GM12865 (cell line): ENCODE measurements at regions not wholly inside any gene's neighbourhood (a gene's known extent, or its start where the extent isn't known, plus 50 kb on each side); places are given as distances from the start of the nearest gene placed in this dataset.

Experiments used
- DNase-seq: peaks from one replicate; pipeline ENCODE4 v3.0.0; 2010; ENCODE audit warnings: low read depth
- H3K4me3 ChIP-seq: 2 replicates; pipeline ENCODE4 v1.5.1; 2011; ENCODE audit warnings: mild to moderate bottlenecking, low read depth, low read length, control low read depth
- CTCF ChIP-seq: IDR thresholded peaks from 2 replicates; pipeline ENCODE4 v1.5.1; 2011; ENCODE audit warnings: low read length, control low read depth, low read depth, inconsistent platforms; ENCODE audit not compliant: insufficient read depth; ENCODE audit errors: missing control alignments

DNA sequence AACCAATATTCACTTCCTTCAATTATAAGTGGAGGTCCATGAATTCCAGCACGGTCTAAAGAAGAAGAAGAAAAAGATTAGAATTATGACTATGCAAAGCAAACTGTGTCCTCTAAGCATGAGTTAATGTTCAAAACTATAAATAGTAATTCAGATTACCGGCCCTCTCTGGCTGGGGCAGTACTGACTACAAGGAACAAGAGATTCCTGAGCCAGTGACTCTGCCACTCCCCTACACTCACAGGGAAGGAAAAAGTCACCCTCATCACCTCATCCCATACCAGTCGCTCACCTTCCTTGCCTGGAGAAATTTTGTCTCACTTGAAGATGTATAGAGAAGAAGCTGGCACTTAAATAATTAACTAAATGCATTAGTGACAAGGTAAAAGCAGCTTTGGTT lies 56.5 kb upstream of the CD302 start:
- TF ChIP-seq CTCF: no peak
- no peak for DNase-seq
- H3K4me3 ChIP-seq: no peak overlapping the region

- no peak for TF ChIP-seq CTCF
- DNase-seq: no peak
- no peak overlapping the region for H3K4me3 ChIP-seq
Observed at GRCh38 chr2:159853101-159853500, 55.1 kb upstream of the CD302 start.

- TF ChIP-seq CTCF: no peak
- H3K4me3 ChIP-seq: no peak overlapping the region
- DNase-seq: no peak
Observed at GRCh38 chr2:159851941-159852340, 53.9 kb upstream of the CD302 start.

DNA sequence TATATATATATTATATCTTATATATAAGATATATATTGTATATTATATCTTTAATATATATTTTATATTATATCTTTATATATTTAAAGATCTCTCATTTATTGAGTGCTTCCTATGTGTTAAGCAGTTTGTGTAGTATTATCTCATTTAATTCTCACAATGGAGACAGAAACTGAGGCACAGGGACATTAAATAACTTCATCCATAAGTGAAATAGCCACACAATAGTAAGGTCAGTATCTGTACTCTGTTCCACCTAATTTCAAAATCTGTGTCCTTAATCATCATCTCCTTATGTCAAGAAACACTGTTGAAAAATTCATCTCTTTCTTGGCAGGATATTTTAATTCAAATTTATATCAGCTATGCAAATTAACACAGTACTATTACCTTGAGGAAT lies 52.8 kb upstream of the CD302 start:
- DNase-seq: no peak
- H3K4me3 ChIP-seq: no peak overlapping the region
- no peak for TF ChIP-seq CTCF

DNA sequence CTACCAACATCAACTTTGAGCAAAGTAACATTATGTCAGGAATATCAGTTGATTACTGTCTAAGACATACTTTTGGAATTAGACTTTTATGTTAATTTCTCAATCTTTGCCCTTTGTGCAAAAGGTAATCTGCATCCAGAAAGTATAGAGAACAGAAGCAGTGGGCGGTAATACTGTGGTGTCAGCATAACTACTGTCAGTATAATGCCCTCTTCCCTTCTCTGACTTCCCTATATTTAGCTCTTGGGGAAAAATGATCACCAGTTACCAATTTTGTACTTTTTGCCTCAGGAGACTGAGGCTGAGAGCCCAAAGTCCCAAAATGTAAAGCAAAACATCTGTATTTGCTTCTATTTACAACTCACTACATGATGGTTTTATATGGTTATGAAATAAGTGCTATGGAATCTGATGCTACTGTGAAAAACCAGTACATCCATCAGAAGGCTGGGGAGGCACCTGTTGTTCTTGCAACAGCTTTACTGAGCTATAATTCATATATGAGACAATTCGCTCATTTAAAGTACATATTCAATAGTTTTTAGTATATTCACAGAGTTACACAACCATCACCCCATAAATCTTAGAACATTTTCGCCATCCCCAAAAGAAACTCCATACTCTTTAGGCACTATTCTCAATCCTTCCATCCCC lies 51.3 kb upstream of the CD302 start:
- TF ChIP-seq CTCF: no peak
- no peak overlapping the region for H3K4me3 ChIP-seq
- DNase-seq: no peak
